ENCODE measurements at regions not wholly inside any gene's neighbourhood (a gene's known extent, or its start where the extent isn't known, plus 50 kb on each side); places are given as distances from the start of the nearest gene placed in this dataset.

- Histone ChIP-seq H3K9me3 (replicated peaks) (no peaks in the 10 kb centered on the region), H3K27me3 (ENCODE audit: low read depth) (no peaks in the 10 kb centered on the region), H3K27ac (replicated peaks) (no peak overlapping the region), H3K4me1 (no peaks in the 10 kb centered on the region), H3K36me3 (no peaks in the 10 kb centered on the region), H3K4me3 (no peak overlapping the region)
- no peak for TF ChIP-seq CTCF (IDR thresholded peaks at IDR 0.05; ENCODE audit: borderline replicate concordance)
- intact Hi-C loops (cut with micrococcal nuclease): no loop called here
- DNase-seq: no peak
Measured at GRCh38 chrX:35680940-35681346, 117.2 kb upstream of the MAGEB16 start.

GRCh38 chrX:35682476-35682875 lies 115.7 kb upstream of the MAGEB16 start:
- Histone ChIP-seq H3K36me3 (no peaks in the 10 kb centered on the region), H3K9me3 (replicated peaks) (no peaks in the 10 kb centered on the region), H3K4me3 (no peak overlapping the region), H3K4me1 (no peaks in the 10 kb centered on the region), H3K27ac (replicated peaks) (no peak overlapping the region), H3K27me3 (ENCODE audit: low read depth) (no peaks in the 10 kb centered on the region)
- DNase-seq: no peak
- intact Hi-C loops (cut with micrococcal nuclease): no loop called here
- TF ChIP-seq CTCF (IDR thresholded peaks at IDR 0.05; ENCODE audit: borderline replicate concordance): no peak

- no peak overlapping the region for H3K27ac ChIP-seq (replicated peaks)
- H3K27me3 ChIP-seq (ENCODE audit: low read depth): no peaks in the 10 kb centered on the region
- H3K9me3 ChIP-seq (replicated peaks): no peaks in the 10 kb centered on the region
- intact Hi-C loops (cut with micrococcal nuclease): no loop called here
- H3K36me3 ChIP-seq: no peaks in the 10 kb centered on the region
- H3K4me1 ChIP-seq: no peaks in the 10 kb centered on the region
- no peak for TF ChIP-seq CTCF (IDR thresholded peaks at IDR 0.05; ENCODE audit: borderline replicate concordance)
- no peak for DNase-seq
- H3K4me3 ChIP-seq: no peak overlapping the region
Measured at GRCh38 chrX:35696760-35697234, 101.3 kb upstream of the MAGEB16 start.

- no peaks in the 10 kb centered on the region for H3K4me1 ChIP-seq
- no peak for DNase-seq
- H3K27ac ChIP-seq (replicated peaks): no peak overlapping the region
- TF ChIP-seq CTCF (IDR thresholded peaks at IDR 0.05; ENCODE audit: borderline replicate concordance): no peak
- no peak overlapping the region for H3K4me3 ChIP-seq
- no peaks in the 10 kb centered on the region for H3K9me3 ChIP-seq (replicated peaks)
- no peaks in the 10 kb centered on the region for H3K36me3 ChIP-seq
- no peaks in the 10 kb centered on the region for H3K27me3 ChIP-seq (ENCODE audit: low read depth)
- intact Hi-C loops (cut with micrococcal nuclease): no loop called here
Measured at GRCh38 chrX:35699642-35700041, 98.5 kb upstream of the MAGEB16 start.

- DNase-seq: no peak
- H3K9me3 ChIP-seq (replicated peaks): no peaks in the 10 kb centered on the region
- no peaks in the 10 kb centered on the region for H3K4me1 ChIP-seq
- no peaks in the 10 kb centered on the region for H3K27me3 ChIP-seq (ENCODE audit: low read depth)
- no peak overlapping the region for H3K4me3 ChIP-seq
- TF ChIP-seq CTCF (IDR thresholded peaks at IDR 0.05; ENCODE audit: borderline replicate concordance): no peak
- no peaks in the 10 kb centered on the region for H3K36me3 ChIP-seq
- no peak overlapping the region for H3K27ac ChIP-seq (replicated peaks)
- intact Hi-C loops (cut with micrococcal nuclease): no loop called here
Measured at GRCh38 chrX:35700121-35700520, 98.0 kb upstream of the MAGEB16 start.

GRCh38 chrX:35711281-35711680 lies 86.9 kb upstream of the MAGEB16 start:
- H3K9me3 ChIP-seq (replicated peaks): no peaks in the 10 kb centered on the region

More at GRCh38 chrX:35711281-35711680, 86.9 kb upstream of the MAGEB16 start:
- Histone ChIP-seq H3K27me3 (ENCODE audit: low read depth) (no peaks in the 10 kb centered on the region), H3K36me3 (no peaks in the 10 kb centered on the region), H3K4me1 (no peaks in the 10 kb centered on the region), H3K27ac (replicated peaks) (no peak overlapping the region), H3K4me3 (no peak overlapping the region)
- intact Hi-C loops (cut with micrococcal nuclease): no loop called here
- TF ChIP-seq CTCF (IDR thresholded peaks at IDR 0.05; ENCODE audit: borderline replicate concordance): no peak
- no peak for DNase-seq

Data from left ventricle myocardium inferior (tissue), 1 donor.